Left lung (tissue), 4 donors: ENCODE measurements at regions not wholly inside any gene's neighbourhood (a gene's known extent, or its start where the extent isn't known, plus 50 kb on each side); places are given as distances from the start of the nearest gene placed in this dataset.

ENCODE experiments used
- ATAC-seq: fragments of 200-7000 bp; cut with Tn5 transposase; one replicate; pipeline ENCODE4 v1.9.1; 2020; ENCODE audit warnings: moderate library complexity
- DNase-seq, 4 donors: peaks; one replicate each; pipeline ENCODE4 v3.0.0-alpha.2; 2013 to 2020
- H3K27ac ChIP-seq, 2 donors: fragments of 200-600 bp; sonication (generic) in 1 of 2; one replicate each; pipeline versions ENCODE4 v1.5.0 to v1.8.0; 2020 to 2021
- H3K27me3 ChIP-seq, 2 donors: fragments of 200-600 bp; sonication (generic) in 1 of 2; one replicate each; pipeline versions ENCODE4 v1.5.0 to v1.8.0; 2020 to 2021
- H3K36me3 ChIP-seq, 2 donors: fragments of 200-600 bp; sonication (generic) in 1 of 2; one replicate each; pipeline versions ENCODE4 v1.5.0 to v1.8.0; 2020 to 2021
- H3K4me1 ChIP-seq, 2 donors: fragments of 200-600 bp; one replicate each; pipeline ENCODE4 v1.8.0; 2021
- H3K4me3 ChIP-seq, 2 donors: fragments of 200-600 bp; sonication (generic) in 1 of 2; one replicate each; pipeline versions ENCODE4 v1.5.0 to v1.8.0; 2020 to 2021; ENCODE audit warnings: mild to moderate bottlenecking in 1 of 2
- H3K9me3 ChIP-seq, 2 donors: fragments of 200-600 bp; sonication (generic) in 1 of 2; one replicate each; pipeline versions ENCODE4 v1.5.0 to v1.8.0; 2020 to 2021
- intact Hi-C, 2 donors: fragments of 100-400 bp; cut with DNase I; formaldehyde crosslinking; loops; one replicate each; pipeline versions ENCODE4 v1.11.2 to v1.14.2; 2022
- TF ChIP-seq, protein P1 (sequence below), 2 donors: fragments of 200-600 bp; sonication (generic) in 1 of 2; IDR thresholded peaks; one replicate each; pipeline versions ENCODE4 v1.5.0 to v1.8.0; 2021; ENCODE audit warnings: antibody characterized with exemption in 2 of 2
- donor health status: DM: no; HTN: yes; CAD: no.
- donor health status: DM: no; HTN: no; CAD: no.

DNA sequence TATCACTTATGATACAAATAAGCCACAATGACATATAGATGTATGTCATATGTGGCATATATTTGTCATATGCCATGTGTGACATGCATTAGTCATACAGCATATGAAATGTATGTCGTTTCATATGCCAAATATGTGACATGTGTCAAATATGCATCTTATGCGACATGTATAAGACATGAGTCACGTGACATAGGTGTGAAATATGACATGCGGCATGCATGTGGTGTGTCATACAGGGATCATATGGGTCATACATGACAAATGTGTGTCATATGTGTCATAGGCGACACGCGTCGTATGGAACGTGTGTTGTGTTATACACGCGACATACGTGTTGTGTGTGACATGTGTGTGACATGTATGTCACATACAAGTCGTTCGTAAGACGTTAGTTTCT lies 2154.0 kb upstream of the PIK3C3 start:
- no peak overlapping the region for H3K27ac ChIP-seq
- DNase-seq (peak in 1 of 4 donors; percentile 21), ATAC-seq (no peak)
- TF ChIP-seq, protein P1, sequence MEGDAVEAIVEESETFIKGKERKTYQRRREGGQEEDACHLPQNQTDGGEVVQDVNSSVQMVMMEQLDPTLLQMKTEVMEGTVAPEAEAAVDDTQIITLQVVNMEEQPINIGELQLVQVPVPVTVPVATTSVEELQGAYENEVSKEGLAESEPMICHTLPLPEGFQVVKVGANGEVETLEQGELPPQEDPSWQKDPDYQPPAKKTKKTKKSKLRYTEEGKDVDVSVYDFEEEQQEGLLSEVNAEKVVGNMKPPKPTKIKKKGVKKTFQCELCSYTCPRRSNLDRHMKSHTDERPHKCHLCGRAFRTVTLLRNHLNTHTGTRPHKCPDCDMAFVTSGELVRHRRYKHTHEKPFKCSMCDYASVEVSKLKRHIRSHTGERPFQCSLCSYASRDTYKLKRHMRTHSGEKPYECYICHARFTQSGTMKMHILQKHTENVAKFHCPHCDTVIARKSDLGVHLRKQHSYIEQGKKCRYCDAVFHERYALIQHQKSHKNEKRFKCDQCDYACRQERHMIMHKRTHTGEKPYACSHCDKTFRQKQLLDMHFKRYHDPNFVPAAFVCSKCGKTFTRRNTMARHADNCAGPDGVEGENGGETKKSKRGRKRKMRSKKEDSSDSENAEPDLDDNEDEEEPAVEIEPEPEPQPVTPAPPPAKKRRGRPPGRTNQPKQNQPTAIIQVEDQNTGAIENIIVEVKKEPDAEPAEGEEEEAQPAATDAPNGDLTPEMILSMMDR (IDR thresholded peaks at IDR 0.05) = no peak
- intact Hi-C loops = no loop called here
- no peaks in the 10 kb centered on the region for H3K27me3 ChIP-seq
- H3K9me3 ChIP-seq = peaks cover 0 to 4% of the 10 kb centered on the region in 2 donors
- peaks cover 0 to 2% of the 10 kb centered on the region in 2 donors for H3K4me1 ChIP-seq
- no peak overlapping the region for H3K4me3 ChIP-seq
- H3K36me3 ChIP-seq = no peaks in the 10 kb centered on the region

DNA sequence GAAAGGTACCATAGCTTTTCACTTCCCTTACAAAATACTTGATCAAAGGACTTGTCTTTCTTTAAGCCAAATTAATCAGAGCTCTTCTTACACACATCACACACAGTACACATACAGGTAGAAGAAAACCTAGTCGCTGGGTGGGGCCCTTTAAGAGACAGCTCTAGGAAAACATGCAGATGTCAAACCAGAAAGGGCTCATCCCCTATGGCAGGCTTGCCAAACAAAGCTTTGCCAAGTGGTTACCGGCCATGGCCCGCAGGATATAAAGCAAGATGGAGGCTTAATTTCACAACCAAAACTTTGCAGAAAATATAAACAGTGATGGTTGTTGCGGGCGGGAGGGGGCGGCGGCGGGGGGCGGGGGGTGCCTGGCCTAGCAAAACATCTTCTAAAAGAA lies 2156.0 kb upstream of the PIK3C3 start:
- intact Hi-C loops = no loop called here
- no peak for DNase-seq
- ATAC-seq = peak; percentile 18
- H3K9me3 ChIP-seq = peaks cover 0 to 4% of the 10 kb centered on the region in 2 donors
- H3K27me3 ChIP-seq = no peaks in the 10 kb centered on the region
- no peaks in the 10 kb centered on the region for H3K36me3 ChIP-seq
- H3K4me1 ChIP-seq = peaks cover 0 to 2% of the 10 kb centered on the region in 2 donors
- TF ChIP-seq, protein P1 (IDR thresholded peaks at IDR 0.05) = no peak
- no peak overlapping the region for H3K27ac ChIP-seq
- peak overlapping the region; percentile 40 to 42 for H3K4me3 ChIP-seq

DNA sequence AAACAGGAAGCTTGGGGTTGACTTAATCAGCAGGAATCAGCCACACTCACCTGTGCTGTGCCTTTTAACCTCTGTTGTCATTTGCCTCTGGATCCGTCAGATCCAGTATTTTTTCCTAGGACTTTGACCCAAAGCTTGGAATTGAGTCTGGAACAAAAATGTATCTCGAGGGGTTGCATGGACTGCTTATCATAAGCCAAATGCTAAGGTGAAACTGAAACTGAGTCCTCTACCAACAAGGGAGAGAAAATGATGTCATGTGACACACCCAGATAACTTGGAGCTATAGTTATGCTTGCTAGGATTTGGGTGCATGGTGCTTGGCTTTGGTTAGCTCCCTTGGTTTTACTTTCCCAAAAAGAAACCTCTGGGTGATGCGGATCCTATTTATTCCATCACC lies 2158.6 kb upstream of the PIK3C3 start:
- H3K27me3 ChIP-seq = no peaks in the 10 kb centered on the region
- H3K4me1 ChIP-seq = peaks cover 0 to 2% of the 10 kb centered on the region in 2 donors
- H3K27ac ChIP-seq = no peak overlapping the region
- H3K4me3 ChIP-seq = no peak overlapping the region
- no peak for DNase-seq
- TF ChIP-seq, protein P1 (IDR thresholded peaks at IDR 0.05) = no peak
- no peaks in the 10 kb centered on the region for H3K36me3 ChIP-seq
- ATAC-seq = no peak
- H3K9me3 ChIP-seq = peaks cover 0 to under 1% of the 10 kb centered on the region in 2 donors
- intact Hi-C loops = no loop called here

DNA sequence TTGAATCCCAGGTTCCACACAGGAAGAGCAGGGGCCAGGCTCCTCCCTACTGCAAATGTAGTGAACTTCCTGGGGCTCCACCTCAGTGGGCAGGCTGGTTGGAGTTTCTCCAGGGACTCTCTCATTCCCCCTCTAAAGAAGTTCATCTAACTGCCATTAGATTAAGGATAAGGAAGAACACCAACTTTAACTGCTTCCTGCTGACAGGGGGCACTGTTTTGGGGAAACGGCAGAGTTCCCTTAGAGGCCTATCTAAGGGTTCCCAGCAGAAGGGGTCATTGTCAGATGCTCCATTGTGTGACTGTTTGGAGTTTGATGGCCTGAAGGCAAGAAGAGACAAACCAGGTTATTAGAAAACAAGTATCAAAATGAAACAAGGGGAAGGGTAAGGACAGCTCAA lies 2159.7 kb upstream of the PIK3C3 start:
- no peak for ATAC-seq
- TF ChIP-seq, protein P1 (IDR thresholded peaks at IDR 0.05) = no peak

DNA sequence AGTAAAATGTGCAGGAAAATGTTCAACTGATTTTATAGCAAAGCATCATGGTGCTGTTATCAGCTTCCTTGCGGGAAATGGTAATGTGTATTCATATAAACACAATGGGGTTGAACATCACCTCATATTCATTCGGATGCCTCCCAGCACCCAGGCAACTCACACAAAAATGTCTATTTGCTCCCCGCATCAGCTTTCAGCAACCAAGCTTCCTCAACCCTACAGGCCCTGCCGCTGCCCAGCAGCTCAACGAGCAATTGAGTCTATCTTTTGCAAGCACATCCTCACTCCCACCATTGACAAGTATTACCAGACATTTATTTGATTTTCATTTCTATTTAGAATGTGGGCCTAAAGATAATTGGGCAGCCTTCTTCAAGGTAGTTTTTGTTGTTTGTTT lies 2161.4 kb upstream of the PIK3C3 start:
- Histone ChIP-seq H3K36me3 (no peaks in the 10 kb centered on the region), H3K27me3 (no peaks in the 10 kb centered on the region), H3K9me3 (no peaks in the 10 kb centered on the region), H3K4me3 (no peak overlapping the region), H3K27ac (no peak overlapping the region), H3K4me1 (no peaks in the 10 kb centered on the region)
- TF ChIP-seq, protein P1 (IDR thresholded peaks at IDR 0.05) = no peak
- intact Hi-C loops = no loop called here
- peak in 1 of 4 donors; percentile 51 for DNase-seq
- ATAC-seq = no peak

More for the DNA sequence above, 2159.7 kb upstream of the PIK3C3 start:
- no peaks in the 10 kb centered on the region for H3K9me3 ChIP-seq
- H3K4me1 ChIP-seq = peaks cover 0 to under 1% of the 10 kb centered on the region in 2 donors
- intact Hi-C loops = no loop called here
- H3K4me3 ChIP-seq = no peak overlapping the region
- no peaks in the 10 kb centered on the region for H3K36me3 ChIP-seq
- no peaks in the 10 kb centered on the region for H3K27me3 ChIP-seq
- no peak overlapping the region for H3K27ac ChIP-seq
- no peak for DNase-seq
